ENCODE measurements at regions not wholly inside any gene's neighbourhood (a gene's known extent, or its start where the extent isn't known, plus 50 kb on each side); places are given as distances from the start of the nearest gene placed in this dataset.

GRCh38 chr2:116915673-116916072 is 898.8 kb upstream of the DDX18 start:
- no peak overlapping the region for H3K4me3 ChIP-seq
- intact Hi-C loops (cut with DNase I; ENCODE audit: low total_unique reads) = no loop called here
- H3K9me3 ChIP-seq = no peaks in the 10 kb centered on the region
- no peaks in the 10 kb centered on the region for H3K36me3 ChIP-seq (ENCODE audit: low read depth, missing control alignments)
- TF ChIP-seq POLR2A (IDR thresholded peaks at IDR 0.05) (no peak), CTCF (IDR thresholded peaks at IDR 0.05) (no peak)
- H3K27me3 ChIP-seq = no peaks in the 10 kb centered on the region
- no peak overlapping the region for H3K27ac ChIP-seq
- H3K4me1 ChIP-seq = no peaks in the 10 kb centered on the region
- 72 to 85% methylated on average over 1 of the region's 1 CpG for WGBS, 2 donors
- DNase-seq = no peak

- intact Hi-C loops (cut with DNase I; ENCODE audit: low total_unique reads) = no loop called here
- Histone ChIP-seq H3K36me3 (ENCODE audit: low read depth, missing control alignments) (no peaks in the 10 kb centered on the region), H3K27ac (no peak overlapping the region), H3K27me3 (no peaks in the 10 kb centered on the region), H3K4me1 (no peaks in the 10 kb centered on the region), H3K9me3 (no peaks in the 10 kb centered on the region), H3K4me3 (no peak overlapping the region)
- TF ChIP-seq POLR2A (IDR thresholded peaks at IDR 0.05) = no peak
- DNase-seq = no peak
Observed at GRCh38 chr2:116917196-116917595, 897.3 kb upstream of the DDX18 start.

GRCh38 chr2:116918574-116918973 is 895.9 kb upstream of the DDX18 start:
- H3K36me3 ChIP-seq (ENCODE audit: low read depth, missing control alignments) = no peaks in the 10 kb centered on the region
- WGBS, 2 donors = 86 to 92% methylated on average over 4 of the region's 4 CpGs
- intact Hi-C loops (cut with DNase I; ENCODE audit: low total_unique reads) = no loop called here
- H3K4me3 ChIP-seq = no peak overlapping the region
- no peaks in the 10 kb centered on the region for H3K4me1 ChIP-seq
- DNase-seq = no peak
- H3K27ac ChIP-seq = no peak overlapping the region
- H3K27me3 ChIP-seq = no peaks in the 10 kb centered on the region
- H3K9me3 ChIP-seq = no peaks in the 10 kb centered on the region
- TF ChIP-seq CTCF (IDR thresholded peaks at IDR 0.05) = no peak
- TF ChIP-seq POLR2A (IDR thresholded peaks at IDR 0.05) = no peak

- 78 to 83% methylated on average over 2 of the region's 2 CpGs for WGBS, 2 donors
- DNase-seq = no peak
- TF ChIP-seq POLR2A (IDR thresholded peaks at IDR 0.05) (no peak), CTCF (IDR thresholded peaks at IDR 0.05) (no peak)
- H3K27ac ChIP-seq = no peak overlapping the region
- H3K4me1 ChIP-seq = no peaks in the 10 kb centered on the region
- H3K36me3 ChIP-seq (ENCODE audit: low read depth, missing control alignments) = no peaks in the 10 kb centered on the region
- intact Hi-C loops (cut with DNase I; ENCODE audit: low total_unique reads) = no loop called here
- no peaks in the 10 kb centered on the region for H3K9me3 ChIP-seq
- no peak overlapping the region for H3K4me3 ChIP-seq
- no peaks in the 10 kb centered on the region for H3K27me3 ChIP-seq
Observed at GRCh38 chr2:116922414-116922813, 892.1 kb upstream of the DDX18 start.

GRCh38 chr2:116924509-116924908 is 890.0 kb upstream of the DDX18 start:
- no peak overlapping the region for H3K27ac ChIP-seq
- no peaks in the 10 kb centered on the region for H3K36me3 ChIP-seq (ENCODE audit: low read depth, missing control alignments)
- no peaks in the 10 kb centered on the region for H3K4me1 ChIP-seq
- no peaks in the 10 kb centered on the region for H3K27me3 ChIP-seq
- H3K9me3 ChIP-seq = no peaks in the 10 kb centered on the region
- TF ChIP-seq CTCF (IDR thresholded peaks at IDR 0.05) (no peak), POLR2A (IDR thresholded peaks at IDR 0.05) (no peak)
- intact Hi-C loops (cut with DNase I; ENCODE audit: low total_unique reads) = no loop called here
- DNase-seq = no peak
- no peak overlapping the region for H3K4me3 ChIP-seq
